ENCODE measurements at regions not wholly inside any gene's neighbourhood (a gene's known extent, or its start where the extent isn't known, plus 50 kb on each side); places are given as distances from the start of the nearest gene placed in this dataset.

DNA sequence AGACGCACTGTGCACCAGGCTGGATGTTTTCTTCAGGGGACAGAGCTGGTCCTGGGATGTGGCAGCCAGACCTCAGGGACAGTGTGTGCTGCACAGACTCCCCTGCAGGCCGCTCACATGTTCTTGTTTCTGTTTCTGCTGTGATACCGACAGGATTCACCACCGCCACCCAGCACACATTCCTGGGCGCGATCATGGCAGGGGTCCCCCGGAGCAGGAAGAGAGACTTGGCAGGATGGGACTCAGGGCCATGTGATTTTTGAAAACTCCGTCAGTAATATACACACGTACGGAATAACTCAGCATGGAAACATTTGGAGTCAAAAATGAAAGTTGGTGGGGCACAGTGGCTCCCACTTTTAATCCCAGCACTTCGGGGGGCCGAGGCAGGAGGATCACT, 79.0 kb downstream of the HAPSTR1 start:
- TF ChIP-seq, protein P1, sequence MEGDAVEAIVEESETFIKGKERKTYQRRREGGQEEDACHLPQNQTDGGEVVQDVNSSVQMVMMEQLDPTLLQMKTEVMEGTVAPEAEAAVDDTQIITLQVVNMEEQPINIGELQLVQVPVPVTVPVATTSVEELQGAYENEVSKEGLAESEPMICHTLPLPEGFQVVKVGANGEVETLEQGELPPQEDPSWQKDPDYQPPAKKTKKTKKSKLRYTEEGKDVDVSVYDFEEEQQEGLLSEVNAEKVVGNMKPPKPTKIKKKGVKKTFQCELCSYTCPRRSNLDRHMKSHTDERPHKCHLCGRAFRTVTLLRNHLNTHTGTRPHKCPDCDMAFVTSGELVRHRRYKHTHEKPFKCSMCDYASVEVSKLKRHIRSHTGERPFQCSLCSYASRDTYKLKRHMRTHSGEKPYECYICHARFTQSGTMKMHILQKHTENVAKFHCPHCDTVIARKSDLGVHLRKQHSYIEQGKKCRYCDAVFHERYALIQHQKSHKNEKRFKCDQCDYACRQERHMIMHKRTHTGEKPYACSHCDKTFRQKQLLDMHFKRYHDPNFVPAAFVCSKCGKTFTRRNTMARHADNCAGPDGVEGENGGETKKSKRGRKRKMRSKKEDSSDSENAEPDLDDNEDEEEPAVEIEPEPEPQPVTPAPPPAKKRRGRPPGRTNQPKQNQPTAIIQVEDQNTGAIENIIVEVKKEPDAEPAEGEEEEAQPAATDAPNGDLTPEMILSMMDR (IDR thresholded peaks at IDR 0.05; ENCODE audit: extremely low read depth, missing control alignments): no peak
- no peak for DNase-seq (ENCODE audit: low spot score)

DNA sequence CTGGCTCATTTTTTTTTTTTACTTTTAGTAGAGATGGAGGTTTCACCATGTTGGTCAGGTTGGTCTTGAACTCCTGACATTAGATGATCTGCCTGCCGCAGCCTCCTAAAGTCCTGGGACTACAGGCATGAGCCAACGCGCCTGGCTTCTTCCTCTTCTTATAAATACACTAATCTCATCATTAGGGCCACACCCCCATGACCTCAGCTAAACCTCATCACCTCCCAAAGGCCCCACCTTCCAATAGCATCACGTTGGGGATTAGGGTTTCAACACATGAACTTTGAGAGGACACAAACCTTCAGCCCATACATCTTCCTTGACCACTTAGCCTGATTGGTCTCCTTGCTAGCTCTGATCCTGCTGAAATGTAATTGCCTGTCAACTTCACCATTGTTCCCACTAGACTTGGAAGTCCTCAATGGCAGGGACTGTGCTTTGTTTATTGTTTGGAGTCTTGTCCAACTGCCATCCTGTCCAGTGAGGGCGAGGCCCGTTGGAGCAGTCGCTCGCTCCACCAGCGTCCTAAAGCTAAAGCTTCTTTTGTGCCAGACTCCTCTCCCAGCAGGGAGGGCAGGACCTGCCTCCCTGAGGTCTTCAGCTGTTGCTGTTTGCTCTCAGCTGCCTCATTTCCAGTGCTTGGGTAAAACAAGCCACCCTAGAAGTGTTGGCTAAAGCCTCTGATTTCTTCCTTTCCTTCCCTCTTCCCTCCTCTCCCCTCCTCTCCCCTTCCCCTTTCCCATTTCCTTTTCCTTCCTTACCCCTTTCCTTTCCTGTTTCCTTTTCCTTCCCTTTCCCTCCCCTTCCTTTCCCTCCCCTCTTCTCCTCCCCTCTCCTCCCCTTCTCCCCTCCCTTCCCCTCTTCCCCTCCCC, 85.3 kb downstream of the HAPSTR1 start:
- no peak for DNase-seq (ENCODE audit: low spot score)
- TF ChIP-seq, protein P1 (IDR thresholded peaks at IDR 0.05; ENCODE audit: extremely low read depth, missing control alignments): no peak

DNA sequence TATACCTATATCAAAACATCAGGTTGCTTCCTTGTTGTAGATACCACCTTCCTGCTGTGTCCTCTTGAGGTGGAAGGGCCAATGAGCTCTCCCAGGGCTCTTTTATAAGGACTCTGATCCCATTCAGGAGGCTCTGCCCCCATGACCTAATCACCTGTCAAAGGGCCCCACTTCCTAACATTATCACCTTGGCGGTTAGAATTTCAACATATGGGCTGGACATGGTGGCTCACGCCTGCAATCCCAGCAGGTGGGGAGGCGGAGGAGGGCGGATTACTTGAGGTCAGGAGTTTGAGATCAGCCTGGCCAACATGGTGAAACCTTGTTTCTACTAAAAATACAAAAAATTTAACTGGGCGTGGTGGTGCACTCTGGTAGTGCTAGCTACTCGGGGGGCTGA, 86.4 kb downstream of the HAPSTR1 start:
- no peak for DNase-seq (ENCODE audit: low spot score)
- TF ChIP-seq, protein P1 (IDR thresholded peaks at IDR 0.05; ENCODE audit: extremely low read depth, missing control alignments): no peak

DNA sequence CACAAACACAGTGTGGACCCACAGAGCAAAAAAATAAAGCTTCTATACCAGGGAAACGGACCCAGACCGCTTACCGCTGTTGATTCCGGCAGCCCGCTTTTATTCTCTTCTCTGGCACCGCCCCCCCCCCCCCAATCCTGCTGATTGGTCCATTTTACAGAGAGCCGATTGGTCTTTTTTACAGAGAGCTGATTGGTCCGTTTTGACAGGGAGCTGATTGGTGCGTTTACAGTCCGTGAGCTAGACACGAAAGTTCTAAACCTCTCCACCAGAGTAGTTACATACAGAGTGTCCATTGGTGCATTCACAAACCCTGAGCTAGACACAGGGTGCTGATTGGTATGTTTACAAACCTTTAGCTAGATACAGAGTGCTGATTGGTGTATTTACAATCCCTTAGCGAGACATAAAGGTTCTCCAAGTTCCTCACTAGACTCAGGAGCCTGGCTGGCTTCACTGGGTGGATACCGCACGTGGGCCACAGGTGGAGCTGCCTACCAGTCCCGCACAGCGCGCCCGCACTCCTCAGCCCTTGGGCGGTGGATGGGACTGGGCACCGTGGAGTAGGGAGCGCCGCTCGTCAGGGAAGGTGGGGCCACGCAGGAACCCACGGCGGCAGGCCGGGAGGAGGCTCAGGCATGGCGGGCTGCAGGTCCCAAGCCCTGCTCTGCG, 92.4 kb downstream of the HAPSTR1 start:
- TF ChIP-seq, protein P1 (IDR thresholded peaks at IDR 0.05; ENCODE audit: extremely low read depth, missing control alignments): no peak
- DNase-seq (ENCODE audit: low spot score): no peak

DNA sequence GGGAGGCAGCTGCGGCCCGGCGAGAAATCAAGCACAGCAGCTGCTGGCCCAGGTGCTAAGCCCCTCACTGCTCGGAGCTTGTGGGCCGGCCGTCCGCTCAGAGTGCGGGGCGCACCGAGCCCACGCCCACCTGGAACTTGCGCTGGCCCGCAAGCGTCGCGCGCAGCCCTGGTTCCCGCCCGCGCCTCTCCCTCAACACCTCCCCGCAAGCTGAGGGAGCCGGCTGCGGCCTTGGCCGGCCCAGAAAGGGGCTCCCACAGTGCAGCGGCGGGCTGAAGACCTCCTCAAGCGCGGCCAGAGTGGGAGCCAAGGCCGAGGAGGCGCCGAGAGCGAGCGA, 92.9 kb downstream of the HAPSTR1 start:
- DNase-seq (ENCODE audit: low spot score): no peak
- TF ChIP-seq, protein P1 (IDR thresholded peaks at IDR 0.05; ENCODE audit: extremely low read depth, missing control alignments): no peak

DNA sequence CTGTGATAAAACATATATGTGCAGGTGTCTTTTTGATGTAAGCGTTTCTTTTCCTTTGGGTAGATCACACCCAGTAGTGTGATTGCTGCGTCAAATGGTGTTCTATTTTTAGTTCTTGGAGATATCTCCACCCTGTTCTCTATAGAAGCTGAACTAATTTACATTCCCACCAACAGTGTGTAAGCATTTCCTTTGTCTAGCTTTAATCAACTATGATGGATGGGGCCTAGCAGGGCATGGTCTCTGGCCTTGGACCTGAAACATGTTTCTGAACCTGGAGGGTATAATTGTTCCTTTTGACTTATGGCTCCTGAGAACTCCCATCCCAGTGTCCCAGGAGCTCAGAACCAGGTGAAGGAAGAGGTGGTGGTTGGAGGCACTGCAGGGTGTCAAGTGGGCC, 93.9 kb downstream of the HAPSTR1 start:
- DNase-seq (ENCODE audit: low spot score): no peak
- TF ChIP-seq, protein P1 (IDR thresholded peaks at IDR 0.05; ENCODE audit: extremely low read depth, missing control alignments): no peak

DNA sequence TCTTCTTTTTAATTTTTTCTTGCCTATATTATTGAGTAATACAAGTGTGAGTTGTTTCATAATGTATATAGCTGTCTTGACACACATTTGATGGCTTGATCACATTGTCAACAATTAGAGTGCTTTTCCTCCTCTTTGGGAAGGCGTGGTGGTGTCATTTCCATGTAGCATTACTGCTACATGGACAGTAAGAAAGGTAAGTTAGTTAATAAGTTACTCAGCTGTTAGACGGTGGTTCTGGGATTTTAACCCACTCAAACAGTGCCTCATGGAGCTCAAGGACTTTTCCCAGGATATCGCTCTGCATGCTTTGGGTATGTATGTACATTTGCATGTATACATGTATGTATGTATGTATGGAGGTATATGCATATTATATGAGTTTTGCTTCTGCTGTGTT, 94.6 kb downstream of the HAPSTR1 start:
- DNase-seq (ENCODE audit: low spot score): no peak
- TF ChIP-seq, protein P1 (IDR thresholded peaks at IDR 0.05; ENCODE audit: extremely low read depth, missing control alignments): no peak

All from GM20000 (cell line).